Glutamatergic neuron (in vitro differentiated cells): ENCODE measurements at regions not wholly inside any gene's neighbourhood (a gene's known extent, or its start where the extent isn't known, plus 50 kb on each side); places are given as distances from the start of the nearest gene placed in this dataset.
"Not testable (repeated sequence)": the region's sequence is repeated elsewhere in the genome, so short reads cannot be mapped to it uniquely, and the experiment has no call there.

ENCODE experiments used
- DNase-seq: peaks from one replicate; pipeline ENCODE4 v3.0.0; 2022
- H3K27ac Mint-ChIP-seq: one replicate; pipeline ENCODE4 v1.8.0; 2020; ENCODE audit warnings: mild to moderate bottlenecking, mixed read lengths, inconsistent platforms; ENCODE audit not compliant: unreplicated experiment
- H3K27me3 Mint-ChIP-seq: one replicate; pipeline ENCODE4 v1.8.0; 2020; ENCODE audit warnings: mild to moderate bottlenecking, moderate library complexity, mixed read lengths, inconsistent platforms; ENCODE audit not compliant: unreplicated experiment
- H3K36me3 Mint-ChIP-seq: one replicate; pipeline ENCODE4 v1.8.0; 2020; ENCODE audit warnings: mild to moderate bottlenecking, mixed read lengths, inconsistent platforms; ENCODE audit not compliant: unreplicated experiment
- H3K4me1 Mint-ChIP-seq: one replicate; pipeline ENCODE4 v1.8.0; 2020; ENCODE audit warnings: mild to moderate bottlenecking, low read depth, mixed read lengths, inconsistent platforms; ENCODE audit not compliant: unreplicated experiment
- H3K4me3 Mint-ChIP-seq: one replicate; pipeline ENCODE4 v1.8.0; 2020; ENCODE audit warnings: mild to moderate bottlenecking, mixed read lengths, inconsistent platforms; ENCODE audit not compliant: unreplicated experiment
- H3K9me3 Mint-ChIP-seq: one replicate; pipeline ENCODE4 v1.8.0; 2020; ENCODE audit warnings: mild to moderate bottlenecking, moderate library complexity, mixed read lengths, inconsistent platforms; ENCODE audit not compliant: unreplicated experiment
- CTCF ChIP-seq: fragments of 200-600 bp; sonication (generic); IDR thresholded peaks from one replicate; pipeline ENCODE4 v1.5.0; 2021; ENCODE audit not compliant: partially characterized antibody, unreplicated experiment

GRCh38 chr13:55159765-55160164 is 1981.0 kb upstream of the PRR20A start:
- H3K9me3 Mint-ChIP-seq = no peaks in the 10 kb centered on the region
- H3K36me3 Mint-ChIP-seq = peaks cover 7% of the 10 kb centered on the region
- no peak overlapping the region for H3K4me3 Mint-ChIP-seq
- DNase-seq = no peak
- H3K27ac Mint-ChIP-seq = no peak overlapping the region
- no peaks in the 10 kb centered on the region for H3K4me1 Mint-ChIP-seq
- TF ChIP-seq CTCF = no peak
- no peaks in the 10 kb centered on the region for H3K27me3 Mint-ChIP-seq

GRCh38 chr13:55160867-55161266 is 1979.9 kb upstream of the PRR20A start:
- Mint-ChIP-seq H3K4me3 (no peak overlapping the region), H3K4me1 (no peaks in the 10 kb centered on the region), H3K27me3 (no peaks in the 10 kb centered on the region), H3K27ac (no peak overlapping the region), H3K9me3 (no peaks in the 10 kb centered on the region), H3K36me3 (peaks cover 4% of the 10 kb centered on the region)
- no peak for TF ChIP-seq CTCF
- DNase-seq = no peak

- not testable (repeated sequence) for H3K4me3 Mint-ChIP-seq, H3K9me3 Mint-ChIP-seq, H3K27ac Mint-ChIP-seq, H3K4me1 Mint-ChIP-seq, H3K27me3 Mint-ChIP-seq, DNase-seq, H3K36me3 Mint-ChIP-seq
These were observed 1962.1 kb upstream of the PRR20A start for GRCh38 chr13:55178582-55178981.

- Mint-ChIP-seq H3K4me1 (no peaks in the 10 kb centered on the region), H3K36me3 (no peaks in the 10 kb centered on the region), H3K4me3 (no peak overlapping the region), H3K9me3 (no peaks in the 10 kb centered on the region), H3K27me3 (no peaks in the 10 kb centered on the region), H3K27ac (no peak overlapping the region)
- DNase-seq = no peak
- no peak for TF ChIP-seq CTCF
These were observed 1949.7 kb upstream of the PRR20A start for GRCh38 chr13:55190996-55191395.

GRCh38 chr13:55199134-55199533 is 1941.6 kb upstream of the PRR20A start:
- Mint-ChIP-seq H3K27me3 (no peaks in the 10 kb centered on the region), H3K36me3 (no peaks in the 10 kb centered on the region), H3K9me3 (peaks cover 2% of the 10 kb centered on the region), H3K27ac (no peak overlapping the region), H3K4me1 (no peaks in the 10 kb centered on the region), H3K4me3 (no peak overlapping the region)
- no peak for TF ChIP-seq CTCF
- DNase-seq = peak; percentile 18

GRCh38 chr13:55214841-55215345 is 1925.8 kb upstream of the PRR20A start:
- peaks cover 1% of the 10 kb centered on the region for H3K9me3 Mint-ChIP-seq
- H3K4me1 Mint-ChIP-seq = no peaks in the 10 kb centered on the region
- peaks cover 2% of the 10 kb centered on the region for H3K27me3 Mint-ChIP-seq
- no peak overlapping the region for H3K4me3 Mint-ChIP-seq
- H3K27ac Mint-ChIP-seq = no peak overlapping the region
- no peaks in the 10 kb centered on the region for H3K36me3 Mint-ChIP-seq
- no peak for TF ChIP-seq CTCF
- DNase-seq = no peak
